Psoas muscle (tissue), 7 donors: ENCODE measurements at regions not wholly inside any gene's neighbourhood (a gene's known extent, or its start where the extent isn't known, plus 50 kb on each side); places are given as distances from the start of the nearest gene placed in this dataset.

ENCODE experiments used
- ATAC-seq, 4 donors: fragments of 200-7000 bp; cut with Tn5 transposase; one replicate each; pipeline ENCODE4 v1.9.1; 2020; ENCODE audit warnings: moderate library complexity in 3 of 4, mild to moderate bottlenecking in 2 of 4
- DNase-seq, 2 donors: peaks; one replicate each; pipeline ENCODE4 v3.0.0-alpha.2; 2020
- H3K27ac ChIP-seq: fragments of 200-600 bp; one replicate; pipeline ENCODE4 v1.8.0; 2022
- H3K27me3 ChIP-seq, 3 donors: fragments of 200-600 bp in 1 of 3; one replicate each; pipeline versions ENCODE4 v1.6.1 to v1.8.0; 2013 to 2022; ENCODE audit warnings: low read length in 2 of 3, mild to moderate bottlenecking in 2 of 3, moderate library complexity in 1 of 3; ENCODE audit not compliant: insufficient read depth in 3 of 3
- H3K36me3 ChIP-seq, 2 donors: fragments of 200-600 bp in 1 of 2; one replicate each; pipeline versions ENCODE4 v1.6.1 to v1.8.0; 2013 to 2022; ENCODE audit warnings: low read depth in 1 of 2, mild to moderate bottlenecking in 1 of 2, moderate library complexity in 1 of 2; ENCODE audit not compliant: insufficient read depth in 1 of 2
- H3K4me1 ChIP-seq: fragments of 200-600 bp; one replicate; pipeline ENCODE4 v1.8.0; 2022
- H3K4me3 ChIP-seq: fragments of 200-600 bp; one replicate; pipeline ENCODE4 v1.8.0; 2022; ENCODE audit warnings: mild to moderate bottlenecking
- H3K9me3 ChIP-seq: fragments of 200-600 bp; one replicate; pipeline ENCODE4 v1.8.0; 2022
- WGBS, 3 donors: extraction: QIAGEN DNeasy Blood & Tissue Kit; methylation state at CpG; one replicate each; pipeline versions ENCODE4 v1.1.6 to v1.1.7; 2013; 5-methylcytosine and 5-hydroxymethylcytosine counted together
- intact Hi-C, 2 donors: fragments of 100-400 bp; cut with DNase I; formaldehyde crosslinking; loops; one replicate each; pipeline versions ENCODE4 v1.11.0 to v1.14.2; 2022
- TF ChIP-seq, protein P1 (sequence below): fragments of 200-600 bp; IDR thresholded peaks from one replicate; pipeline ENCODE4 v1.8.0; 2022; ENCODE audit warnings: antibody characterized with exemption
- donor health status: healthy with polysubstance abuse.
- donor health status: DM: no; HTN: no; CAD: no; lungs with moderate emphysema.
- donor health status: Bipolar disorder and iron deficiency.
- donor health status: healthy.
- donor health status: DM: yes; HTN: yes; CAD: no.
- donor health status: DM: no; HTN: no; CAD: no.
- donor health status: DM: yes; HTN: yes; CAD: no.

DNA sequence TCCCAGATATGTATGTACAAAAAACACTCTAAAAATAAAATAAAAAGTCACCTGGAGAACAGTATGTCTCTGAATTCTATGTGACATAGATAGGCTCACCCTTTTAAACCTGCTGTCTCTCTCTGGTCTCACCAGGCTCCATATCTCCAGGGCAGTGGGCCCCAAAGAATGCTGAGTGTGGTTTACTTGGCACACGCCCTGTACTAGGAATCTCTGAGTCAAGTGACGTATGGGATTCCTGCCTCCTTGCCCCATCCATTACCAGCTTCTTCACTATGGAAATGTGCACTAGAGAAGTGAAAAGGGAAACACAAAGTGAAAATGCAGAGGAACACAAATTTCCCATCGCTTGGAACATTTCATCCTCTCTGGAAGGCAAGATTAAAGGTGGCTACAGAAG lies 722.2 kb upstream of the TENM4 start:
- DNase-seq (no peak), ATAC-seq (no peak)
- Histone ChIP-seq H3K27ac (no peak overlapping the region), H3K27me3 (no peaks in the 10 kb centered on the region), H3K4me3 (no peak overlapping the region), H3K4me1 (no peaks in the 10 kb centered on the region), H3K36me3 (no peaks in the 10 kb centered on the region), H3K9me3 (no peaks in the 10 kb centered on the region)
- WGBS, 3 donors, result 71 to 74% (median 73%) methylated on average over 3 of the region's 3 CpGs
- intact Hi-C loops, result no loop called here
- TF ChIP-seq, protein P1, sequence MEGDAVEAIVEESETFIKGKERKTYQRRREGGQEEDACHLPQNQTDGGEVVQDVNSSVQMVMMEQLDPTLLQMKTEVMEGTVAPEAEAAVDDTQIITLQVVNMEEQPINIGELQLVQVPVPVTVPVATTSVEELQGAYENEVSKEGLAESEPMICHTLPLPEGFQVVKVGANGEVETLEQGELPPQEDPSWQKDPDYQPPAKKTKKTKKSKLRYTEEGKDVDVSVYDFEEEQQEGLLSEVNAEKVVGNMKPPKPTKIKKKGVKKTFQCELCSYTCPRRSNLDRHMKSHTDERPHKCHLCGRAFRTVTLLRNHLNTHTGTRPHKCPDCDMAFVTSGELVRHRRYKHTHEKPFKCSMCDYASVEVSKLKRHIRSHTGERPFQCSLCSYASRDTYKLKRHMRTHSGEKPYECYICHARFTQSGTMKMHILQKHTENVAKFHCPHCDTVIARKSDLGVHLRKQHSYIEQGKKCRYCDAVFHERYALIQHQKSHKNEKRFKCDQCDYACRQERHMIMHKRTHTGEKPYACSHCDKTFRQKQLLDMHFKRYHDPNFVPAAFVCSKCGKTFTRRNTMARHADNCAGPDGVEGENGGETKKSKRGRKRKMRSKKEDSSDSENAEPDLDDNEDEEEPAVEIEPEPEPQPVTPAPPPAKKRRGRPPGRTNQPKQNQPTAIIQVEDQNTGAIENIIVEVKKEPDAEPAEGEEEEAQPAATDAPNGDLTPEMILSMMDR, result no peak

DNA sequence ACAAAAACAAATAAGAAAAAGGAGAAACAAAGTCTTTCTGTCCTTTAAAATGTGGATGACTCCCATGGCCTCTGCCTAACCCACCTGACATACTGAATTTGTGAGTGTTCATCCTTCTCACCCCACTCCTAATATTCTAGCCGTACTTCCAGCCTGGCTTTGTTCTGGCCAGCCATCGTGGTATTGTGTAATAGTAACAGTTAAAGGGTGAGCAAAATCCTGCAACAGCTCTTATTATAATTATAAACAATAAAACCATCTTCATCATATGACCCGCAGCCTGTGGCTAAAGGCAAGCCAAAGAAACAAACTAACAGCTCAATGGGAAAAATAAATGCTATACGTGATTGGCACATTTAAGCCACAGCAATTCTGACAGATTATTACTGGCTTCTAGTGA lies 721.6 kb upstream of the TENM4 start:
- no peak for DNase-seq
- Histone ChIP-seq H3K27ac (no peak overlapping the region), H3K4me1 (no peaks in the 10 kb centered on the region), H3K4me3 (no peak overlapping the region), H3K27me3 (no peaks in the 10 kb centered on the region), H3K9me3 (no peaks in the 10 kb centered on the region), H3K36me3 (no peaks in the 10 kb centered on the region)
- 81 to 90% (median 86%) methylated on average over 4 of the region's 4 CpGs for WGBS, 3 donors
- TF ChIP-seq, protein P1, result no peak
- ATAC-seq, result no peak
- intact Hi-C loops, result no loop called here

- no peak for DNase-seq
- TF ChIP-seq, protein P1, result no peak
- H3K27me3 ChIP-seq, result no peaks in the 10 kb centered on the region
- intact Hi-C loops, result loop anchor here in 1 of 2 donors (10.0 kb wide), 1 partner anchor 453 kb away; no protein-coding TSS in a partner anchor
- no peaks in the 10 kb centered on the region for H3K36me3 ChIP-seq
- 19 to 30% (median 22%) methylated on average over 3 of the region's 3 CpGs for WGBS, 3 donors
- H3K4me3 ChIP-seq, result no peak overlapping the region
- ATAC-seq, result no peak
- H3K4me1 ChIP-seq, result no peaks in the 10 kb centered on the region
- no peaks in the 10 kb centered on the region for H3K9me3 ChIP-seq
- H3K27ac ChIP-seq, result no peak overlapping the region
These were observed 716.6 kb upstream of the TENM4 start for GRCh38 chr11:80157447-80157846.

DNA sequence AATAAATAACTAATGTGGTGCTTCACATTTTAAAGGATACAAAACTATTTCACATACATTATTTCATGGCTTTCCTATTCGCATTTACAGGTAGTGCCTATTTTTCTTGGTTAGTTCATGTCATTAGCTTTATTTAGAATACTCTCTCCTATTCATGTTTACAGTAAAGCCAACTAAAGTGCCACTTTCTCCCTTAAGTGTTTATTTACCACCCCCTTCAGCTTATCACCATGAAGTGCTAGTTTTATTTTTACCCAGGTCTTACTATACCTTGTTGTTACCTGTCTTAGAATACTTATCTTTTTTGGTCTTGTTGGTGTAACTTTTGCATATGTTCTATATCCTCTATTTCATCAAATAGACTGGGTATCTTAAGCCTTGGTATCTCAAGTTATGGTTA lies 715.2 kb upstream of the TENM4 start:
- Histone ChIP-seq H3K4me1 (no peaks in the 10 kb centered on the region), H3K4me3 (no peak overlapping the region), H3K27me3 (no peaks in the 10 kb centered on the region), H3K36me3 (no peaks in the 10 kb centered on the region), H3K27ac (no peak overlapping the region), H3K9me3 (no peaks in the 10 kb centered on the region)
- 83 to 85% (median 85%) methylated on average over 1 of the region's 1 CpG for WGBS, 3 donors
- intact Hi-C loops, result loop anchor here in 1 of 2 donors (10.0 kb wide), 1 partner anchor 451 kb away; no protein-coding TSS in a partner anchor
- no peak for ATAC-seq
- TF ChIP-seq, protein P1, result no peak
- DNase-seq, result no peak

DNA sequence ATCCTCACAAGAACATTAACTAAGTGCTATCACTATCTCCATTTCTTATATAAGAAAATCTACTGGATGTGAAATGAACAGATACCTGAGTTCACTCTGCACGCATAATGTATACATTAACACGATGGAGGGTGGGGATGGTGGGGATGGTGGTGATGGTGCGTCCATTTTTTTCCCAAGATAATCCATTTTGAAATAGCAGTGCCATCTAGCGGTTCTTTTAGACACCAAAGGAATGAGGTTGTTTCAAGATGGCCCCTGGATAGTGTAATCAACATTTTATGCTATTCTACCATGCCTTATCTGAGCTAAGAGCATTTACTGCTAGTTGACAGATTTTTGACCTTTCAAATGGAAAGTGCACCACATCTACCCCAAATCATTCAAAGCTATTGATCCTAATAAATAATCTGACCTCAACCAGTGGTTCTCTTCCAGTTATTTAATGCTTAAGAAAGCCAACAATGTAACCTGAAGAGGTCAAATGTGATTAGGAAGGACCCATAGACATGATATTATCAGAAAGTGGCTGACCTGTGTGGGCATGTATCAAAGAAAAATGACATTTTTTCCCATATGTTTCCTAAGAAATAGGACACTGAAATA lies 714.7 kb upstream of the TENM4 start:
- Histone ChIP-seq H3K27ac (no peak overlapping the region), H3K27me3 (no peaks in the 10 kb centered on the region), H3K9me3 (no peaks in the 10 kb centered on the region), H3K4me3 (no peak overlapping the region), H3K4me1 (no peaks in the 10 kb centered on the region), H3K36me3 (no peaks in the 10 kb centered on the region)
- TF ChIP-seq, protein P1, result peak; percentile 27
- intact Hi-C loops, result loop anchor here in 1 of 2 donors (10.0 kb wide), 1 partner anchor 451 kb away; no protein-coding TSS in a partner anchor
- 14 to 23% (median 18%) methylated on average over 4 of the region's 4 CpGs for WGBS, 3 donors
- DNase-seq (no peak), ATAC-seq (no peak)
